Mesodermal cell (in vitro differentiated cells): ENCODE measurements at regions not wholly inside any gene's neighbourhood (a gene's known extent, or its start where the extent isn't known, plus 50 kb on each side); places are given as distances from the start of the nearest gene placed in this dataset.

ENCODE experiments used
- H3K27ac ChIP-seq: 2 replicates; pipeline ENCODE4 v1.7.0; 2013; ENCODE audit warnings: mild to moderate bottlenecking, low read depth, low read length, moderate library complexity; ENCODE audit not compliant: severe bottlenecking
- H3K36me3 ChIP-seq: 2 replicates; pipeline ENCODE4 v1.7.1; 2013; ENCODE audit warnings: mild to moderate bottlenecking, low read length, moderate library complexity; ENCODE audit not compliant: control insufficient read depth, insufficient read depth
- H3K4me1 ChIP-seq: one replicate; pipeline ENCODE4 v1.7.1; 2013; ENCODE audit warnings: mild to moderate bottlenecking, low read length; ENCODE audit not compliant: insufficient read depth, control insufficient read depth, poor library complexity, severe bottlenecking
- H3K4me3 ChIP-seq: 2 replicates; pipeline ENCODE4 v1.7.0; 2013; ENCODE audit warnings: low read length, control low read depth, mild to moderate bottlenecking; ENCODE audit not compliant: insufficient read depth, poor library complexity, severe bottlenecking; ENCODE audit errors: extremely low read depth
- H3K9me3 ChIP-seq: 2 replicates; pipeline ENCODE4 v1.7.1; 2013; ENCODE audit warnings: mild to moderate bottlenecking, low read length, moderate library complexity; ENCODE audit not compliant: control insufficient read depth
- WGBS, 2 experiments: methylation state at CpG; one replicate each; pipeline ENCODE4 v1.1.5; 2013; ENCODE audit warnings: missing lambda C conversion rate in 2 of 2; ENCODE audit not compliant: insufficient coverage in 2 of 2; 5-methylcytosine and 5-hydroxymethylcytosine counted together

DNA sequence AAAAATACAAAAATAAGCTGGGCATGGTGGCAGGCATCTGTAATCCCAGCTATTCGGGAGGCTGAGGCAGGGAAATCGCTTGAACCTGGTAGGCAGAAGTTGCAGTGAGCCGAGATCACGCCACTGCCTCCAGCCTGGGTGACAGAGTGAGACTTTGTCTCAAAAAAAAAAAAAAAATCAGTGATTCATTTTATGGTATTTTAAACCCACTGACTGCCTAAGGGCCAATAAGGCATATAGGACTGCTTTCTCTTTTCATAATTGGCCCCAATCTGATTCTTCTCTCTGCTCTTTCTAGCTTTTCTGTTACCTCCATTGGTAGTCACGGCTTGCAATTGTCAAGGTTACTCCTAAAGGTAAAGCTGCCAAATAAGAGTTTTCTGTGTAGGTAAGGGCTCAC, 60.2 kb upstream of the ADGRF1 start:
- Histone ChIP-seq H3K27ac (no peak overlapping the region), H3K4me3 (no peak overlapping the region), H3K4me1 (peaks cover 48% of the 10 kb centered on the region), H3K9me3 (no peaks in the 10 kb centered on the region), H3K36me3 (no peaks in the 10 kb centered on the region)
- WGBS, 2 experiments = 95 to 100% methylated on average over 3 to 4 of the region's 5 CpGs

DNA sequence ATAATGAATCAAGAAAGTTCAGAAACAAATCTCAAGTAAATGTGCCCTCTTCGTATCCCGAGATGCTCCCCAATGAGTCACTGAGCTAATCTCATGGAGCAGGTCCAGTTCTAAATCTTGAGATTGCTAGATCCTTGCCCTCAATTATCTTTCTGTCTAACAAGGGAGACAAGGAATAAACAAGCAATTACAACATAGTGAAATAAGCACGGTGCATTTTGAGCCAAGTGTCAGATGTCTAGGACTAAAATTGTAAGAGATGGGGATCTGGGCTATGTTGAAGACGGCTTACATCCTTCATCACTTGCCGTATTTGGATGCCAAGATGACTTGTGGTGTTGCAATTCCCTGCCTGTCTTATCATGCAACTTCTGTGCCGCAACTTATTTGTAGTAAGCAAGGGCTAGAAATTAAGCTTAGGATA, 56.5 kb upstream of the ADGRF1 start:
- Histone ChIP-seq H3K36me3 (no peaks in the 10 kb centered on the region), H3K27ac (peak overlapping the region; percentile 37), H3K4me3 (no peak overlapping the region), H3K9me3 (no peaks in the 10 kb centered on the region), H3K4me1 (peaks cover 48% of the 10 kb centered on the region)
- WGBS, 2 experiments = 89% methylated on average over 4 to 6 of the region's 6 CpGs

DNA sequence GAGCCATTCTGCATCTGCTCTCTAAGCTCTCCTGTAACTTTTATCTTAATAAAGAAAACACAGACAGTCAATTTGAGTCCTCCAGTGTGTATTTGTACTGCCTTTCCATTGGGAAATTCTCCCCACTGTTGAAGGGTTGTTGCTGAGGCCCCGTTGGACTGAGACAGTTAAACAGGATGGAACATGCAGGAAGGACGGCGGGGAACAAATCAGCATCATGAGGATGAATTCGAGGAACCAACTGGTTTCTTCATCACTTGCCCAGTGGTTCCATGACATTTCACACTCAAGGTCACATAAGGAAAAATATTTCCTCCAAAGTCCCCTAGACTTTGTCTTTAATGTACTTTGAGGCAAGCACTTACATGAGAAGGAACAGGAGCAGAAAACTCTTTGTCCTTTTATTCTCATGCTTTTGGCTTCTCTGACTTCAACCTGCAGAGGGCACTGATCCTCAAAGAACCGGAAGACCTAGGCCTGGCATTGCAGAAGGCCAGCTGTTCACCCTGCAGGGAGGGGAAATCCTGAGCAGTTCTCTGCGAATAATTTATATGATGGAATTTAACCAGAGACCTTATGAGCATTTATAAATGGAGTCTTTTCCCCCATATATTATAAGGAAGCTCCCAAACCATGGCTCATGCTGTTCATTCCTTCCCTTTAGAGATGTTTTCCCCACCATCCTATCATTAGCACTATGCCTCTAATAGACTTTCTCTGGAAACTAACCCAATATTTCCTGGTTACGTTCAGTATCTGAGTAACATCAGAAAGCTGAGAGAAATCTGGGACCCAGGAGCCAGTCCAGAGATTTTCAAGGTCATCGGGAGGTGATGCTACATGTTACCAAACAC, 55.2 kb upstream of the ADGRF1 start:
- 61 to 68% methylated on average over 4 to 5 of the region's 8 CpGs for WGBS, 2 experiments
- no peaks in the 10 kb centered on the region for H3K36me3 ChIP-seq
- H3K4me1 ChIP-seq = peaks cover 43% of the 10 kb centered on the region
- no peaks in the 10 kb centered on the region for H3K9me3 ChIP-seq
- H3K27ac ChIP-seq = no peak overlapping the region
- no peak overlapping the region for H3K4me3 ChIP-seq

DNA sequence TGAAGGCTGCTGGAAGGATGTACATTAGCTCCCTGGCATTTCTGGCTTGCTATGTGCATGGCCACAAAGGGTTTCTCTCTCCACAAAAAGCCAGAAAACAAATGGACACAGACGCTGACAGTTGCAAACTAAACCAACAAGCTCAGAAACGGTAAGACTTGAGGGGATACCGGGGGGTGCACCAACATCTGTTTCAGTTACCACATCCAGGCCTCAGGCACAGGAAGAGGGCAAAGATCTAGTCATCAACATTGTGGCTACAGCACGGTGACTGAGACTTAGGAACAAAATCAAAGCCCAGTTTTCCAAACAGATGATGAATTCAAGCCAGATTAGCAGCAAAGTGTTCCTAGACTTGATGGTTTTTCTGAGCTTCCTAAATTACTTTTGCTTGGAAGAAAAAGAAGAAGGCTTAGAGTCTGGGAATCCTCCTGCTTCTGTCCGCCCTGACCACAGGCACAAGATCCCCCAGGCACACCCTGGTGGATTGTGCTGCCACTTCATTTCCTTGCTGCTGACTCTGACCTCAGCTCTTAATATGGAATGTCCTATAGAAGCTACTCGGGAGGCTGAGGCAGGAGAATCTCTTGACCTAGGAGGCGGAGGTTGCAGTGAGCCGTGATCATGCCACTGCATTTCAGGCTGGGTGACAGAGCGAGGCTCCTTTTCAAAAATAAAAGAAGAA, 54.2 kb upstream of the ADGRF1 start:
- Histone ChIP-seq H3K27ac (no peak overlapping the region), H3K36me3 (no peaks in the 10 kb centered on the region), H3K4me3 (no peak overlapping the region), H3K9me3 (no peaks in the 10 kb centered on the region), H3K4me1 (peaks cover 43% of the 10 kb centered on the region)
- WGBS, 2 experiments = 89 to 90% methylated on average over 8 of the region's 9 CpGs

DNA sequence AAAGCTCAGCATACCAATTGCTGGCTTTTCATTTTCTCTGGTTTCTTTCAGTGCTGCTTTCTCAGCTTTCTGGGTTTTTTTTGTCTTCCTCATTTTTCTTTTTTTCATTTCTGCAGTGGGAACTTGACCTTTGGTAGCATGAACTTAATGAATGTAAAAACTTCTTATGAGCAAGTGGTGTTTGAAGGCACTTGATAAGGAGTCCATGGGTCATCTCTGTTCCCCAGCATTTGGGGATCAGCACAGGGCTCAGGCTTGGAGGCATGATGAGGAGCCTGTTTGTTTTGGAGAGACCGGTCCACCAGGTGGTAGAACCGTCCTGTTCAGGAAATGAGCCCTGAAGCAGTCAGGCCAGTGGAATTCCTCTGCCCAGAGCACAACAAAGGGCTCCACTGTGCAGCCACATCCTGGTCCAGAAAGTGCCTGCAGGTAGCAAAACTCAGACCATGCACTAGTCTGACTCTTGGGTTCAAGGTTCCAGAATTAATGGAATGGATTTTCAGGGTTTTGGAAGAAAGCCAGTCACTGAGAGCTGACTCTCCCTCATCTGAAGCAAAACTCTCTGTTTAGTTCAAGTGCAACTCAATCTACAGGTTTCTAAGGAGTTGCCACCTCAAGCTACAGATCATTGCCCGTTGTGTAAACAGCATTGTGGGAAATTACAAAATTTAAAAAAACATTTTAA, 52.3 kb upstream of the ADGRF1 start:
- no peaks in the 10 kb centered on the region for H3K9me3 ChIP-seq
- H3K27ac ChIP-seq = no peak overlapping the region

DNA sequence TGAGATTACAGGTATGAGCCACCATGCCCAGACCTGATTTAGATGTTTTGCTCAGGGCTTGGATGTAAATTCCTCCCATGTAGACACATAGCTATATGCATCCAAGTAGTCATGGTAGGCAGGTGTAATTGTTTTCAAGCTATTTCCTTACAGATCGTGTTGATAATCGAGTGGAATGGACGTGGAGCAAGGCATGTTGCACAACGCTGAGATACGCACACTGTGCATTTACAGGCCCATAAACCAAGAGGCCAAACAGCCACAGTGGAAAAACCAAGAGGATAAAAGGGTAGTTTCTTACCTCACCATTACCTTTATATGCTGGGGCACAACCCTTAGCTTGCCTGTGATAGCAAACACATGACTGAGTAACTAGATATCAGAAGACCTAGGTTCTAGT, 51.0 kb upstream of the ADGRF1 start:
- no peaks in the 10 kb centered on the region for H3K36me3 ChIP-seq
- no peak overlapping the region for H3K27ac ChIP-seq
- H3K9me3 ChIP-seq = no peaks in the 10 kb centered on the region
- WGBS, 2 experiments = 94 to 100% methylated on average over 5 of the region's 5 CpGs
- peaks cover 34% of the 10 kb centered on the region for H3K4me1 ChIP-seq
- H3K4me3 ChIP-seq = no peak overlapping the region

More for the DNA sequence above, 52.3 kb upstream of the ADGRF1 start:
- WGBS, 2 experiments = 86 to 92% methylated on average over 2 to 3 of the region's 3 CpGs
- Histone ChIP-seq H3K4me1 (peaks cover 43% of the 10 kb centered on the region), H3K4me3 (no peak overlapping the region), H3K36me3 (no peaks in the 10 kb centered on the region)

DNA sequence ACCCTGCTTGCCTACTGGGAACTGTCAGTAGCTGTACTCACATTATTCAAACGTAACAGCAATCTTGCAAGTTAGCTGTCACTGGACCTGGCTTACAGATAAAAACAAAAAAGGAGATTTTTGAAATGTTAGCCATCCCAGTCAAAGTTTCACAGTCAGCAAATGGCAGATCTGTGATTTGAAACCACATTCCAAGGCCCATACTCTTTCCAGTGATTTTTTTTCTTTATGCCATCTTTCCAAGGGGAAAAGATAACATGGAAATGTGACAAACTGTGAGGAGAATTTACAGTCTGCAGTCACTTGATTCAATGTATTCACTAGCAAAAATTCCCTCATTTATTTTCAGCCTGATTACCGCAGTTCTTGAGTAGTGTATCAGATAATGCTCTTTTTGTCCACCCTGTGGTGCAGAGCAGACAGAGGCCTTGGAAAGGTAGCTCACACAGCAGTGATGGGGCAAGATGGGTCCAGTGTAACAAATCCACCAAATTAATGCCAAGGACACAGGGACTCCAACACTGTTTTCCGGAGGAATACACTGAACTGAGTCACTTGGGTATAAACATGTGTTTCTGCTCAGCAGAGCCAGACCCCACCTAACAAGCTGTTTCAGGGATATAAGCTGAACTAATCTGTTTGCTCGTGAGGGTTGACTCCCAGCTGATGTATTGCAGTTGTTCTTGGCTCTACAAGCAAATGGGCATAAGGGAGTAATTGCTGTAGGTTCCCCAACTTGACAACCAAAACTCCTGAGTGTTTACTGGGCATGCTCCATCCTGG, 49.9 kb upstream of the ADGRF1 start:
- 78 to 83% methylated on average over 2 to 3 of the region's 4 CpGs for WGBS, 2 experiments
- Histone ChIP-seq H3K4me3 (no peak overlapping the region), H3K9me3 (no peaks in the 10 kb centered on the region), H3K27ac (no peak overlapping the region), H3K4me1 (peaks cover 26% of the 10 kb centered on the region), H3K36me3 (no peaks in the 10 kb centered on the region)
